SK-N-SH treated with all-trans-retinoic acid at 6 μM for 48 hours (cell line): ENCODE measurements at regions not wholly inside any gene's neighbourhood (a gene's known extent, or its start where the extent isn't known, plus 50 kb on each side); places are given as distances from the start of the nearest gene placed in this dataset.
"Not testable (repeated sequence)": the region's sequence is repeated elsewhere in the genome, so short reads cannot be mapped to it uniquely, and the experiment has no call there.

Source experiments
- ARNTL ChIP-seq: fragments of 450-650 bp; formaldehyde crosslinking; IDR thresholded peaks from 2 replicates; pipeline ENCODE4 v1.5.0; 2020; ENCODE audit warnings: low read depth, mild to moderate bottlenecking, moderate library complexity, borderline replicate concordance
- CREB5 ChIP-seq: fragments of 250-450 bp; sonication (Bioruptor Pico); IDR thresholded peaks from 2 replicates; pipeline ENCODE4 v1.5.1; 2020; ENCODE audit warnings: low read depth, mild to moderate bottlenecking, moderate library complexity
- OSR1 ChIP-seq: fragments of 250-450 bp; sonication (Bioruptor Pico); IDR thresholded peaks from 2 replicates; pipeline ENCODE4 v1.8.0; 2022; ENCODE audit warnings: moderate library complexity, mild to moderate bottlenecking, inconsistent platforms
- PATZ1 ChIP-seq: fragments of 250-450 bp; sonication (Bioruptor Pico); IDR thresholded peaks from 2 replicates; pipeline ENCODE4 v1.8.0; 2020; ENCODE audit warnings: mild to moderate bottlenecking, moderate library complexity, borderline replicate concordance
- RARB ChIP-seq: fragments of 250-450 bp; sonication (Bioruptor Pico); IDR thresholded peaks from 2 replicates; pipeline ENCODE4 v1.8.0; 2021; ENCODE audit warnings: mild to moderate bottlenecking, moderate library complexity
- SNAI2 ChIP-seq: fragments of 250-450 bp; sonication (Bioruptor Pico); IDR thresholded peaks from 2 replicates; pipeline ENCODE4 v1.5.0; 2020; ENCODE audit warnings: mild to moderate bottlenecking, moderate library complexity
- ZFP3 ChIP-seq: fragments of 250-450 bp; sonication (Bioruptor Pico); IDR thresholded peaks from 2 replicates; pipeline ENCODE4 v1.5.0; 2020; ENCODE audit warnings: mild to moderate bottlenecking, moderate library complexity

GRCh38 chr18:21975954-21976353, 193.4 kb upstream of the GATA6 start:
- not testable (repeated sequence) for TF ChIP-seq ZFP3; CREB5 (CRISPR knock-in tag); ARNTL; RARB; SNAI2 (CRISPR knock-in tag); OSR1; PATZ1 (CRISPR knock-in tag)
